ENCODE measurements at regions not wholly inside any gene's neighbourhood (a gene's known extent, or its start where the extent isn't known, plus 50 kb on each side); places are given as distances from the start of the nearest gene placed in this dataset.

DNA sequence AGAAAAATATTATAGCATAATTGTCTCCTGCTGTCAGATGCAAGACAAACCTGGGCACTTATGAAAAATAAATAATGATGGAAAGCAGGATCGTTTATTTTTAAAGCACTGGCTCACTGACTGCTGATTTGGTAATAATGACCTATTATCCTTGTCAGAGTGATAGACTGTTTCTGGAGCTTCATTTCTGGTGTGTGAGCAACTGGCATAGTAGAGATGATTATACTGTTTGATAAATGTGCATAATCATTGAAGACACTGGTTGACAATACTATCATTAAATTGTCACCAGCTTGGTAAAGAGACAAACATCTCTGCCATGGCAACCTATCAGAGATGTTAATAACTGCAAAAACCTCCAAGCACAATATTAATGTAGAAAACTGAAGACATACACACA, 179.9 kb upstream of the ZNF644 start:
- TF ChIP-seq, protein P1, sequence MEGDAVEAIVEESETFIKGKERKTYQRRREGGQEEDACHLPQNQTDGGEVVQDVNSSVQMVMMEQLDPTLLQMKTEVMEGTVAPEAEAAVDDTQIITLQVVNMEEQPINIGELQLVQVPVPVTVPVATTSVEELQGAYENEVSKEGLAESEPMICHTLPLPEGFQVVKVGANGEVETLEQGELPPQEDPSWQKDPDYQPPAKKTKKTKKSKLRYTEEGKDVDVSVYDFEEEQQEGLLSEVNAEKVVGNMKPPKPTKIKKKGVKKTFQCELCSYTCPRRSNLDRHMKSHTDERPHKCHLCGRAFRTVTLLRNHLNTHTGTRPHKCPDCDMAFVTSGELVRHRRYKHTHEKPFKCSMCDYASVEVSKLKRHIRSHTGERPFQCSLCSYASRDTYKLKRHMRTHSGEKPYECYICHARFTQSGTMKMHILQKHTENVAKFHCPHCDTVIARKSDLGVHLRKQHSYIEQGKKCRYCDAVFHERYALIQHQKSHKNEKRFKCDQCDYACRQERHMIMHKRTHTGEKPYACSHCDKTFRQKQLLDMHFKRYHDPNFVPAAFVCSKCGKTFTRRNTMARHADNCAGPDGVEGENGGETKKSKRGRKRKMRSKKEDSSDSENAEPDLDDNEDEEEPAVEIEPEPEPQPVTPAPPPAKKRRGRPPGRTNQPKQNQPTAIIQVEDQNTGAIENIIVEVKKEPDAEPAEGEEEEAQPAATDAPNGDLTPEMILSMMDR (conservative IDR thresholded peaks at IDR 0.05), result no peak
- TF ChIP-seq ZFX (IDR thresholded peaks at IDR 0.05), result no peak
